HG02571 (cell line): ENCODE measurements at regions not wholly inside any gene's neighbourhood (a gene's known extent, or its start where the extent isn't known, plus 50 kb on each side); places are given as distances from the start of the nearest gene placed in this dataset.

ENCODE experiments used
- ATAC-seq: cut with Tn5 transposase; IDR thresholded peaks from one replicate; pipeline ENCODE4 v1.9.1; 2021; ENCODE audit warnings: mild to moderate bottlenecking, moderate library complexity; ENCODE audit not compliant: unreplicated experiment

- ATAC-seq = no peak
Observed at GRCh38 chr12:59927032-59927431, 331.2 kb downstream of the SLC16A7 start.

GRCh38 chr12:59928416-59928815, 332.6 kb downstream of the SLC16A7 start:
- ATAC-seq = no peak

GRCh38 chr12:59929110-59929509, 333.3 kb downstream of the SLC16A7 start:
- no peak for ATAC-seq

- no peak for ATAC-seq
Observed at GRCh38 chr12:59934486-59934885, 338.7 kb downstream of the SLC16A7 start.

- no peak for ATAC-seq
Observed at GRCh38 chr12:59936534-59936933, 340.7 kb downstream of the SLC16A7 start.

- ATAC-seq = no peak
Observed at GRCh38 chr12:59937148-59937547, 341.3 kb downstream of the SLC16A7 start.

GRCh38 chr12:59938190-59938962, 342.5 kb downstream of the SLC16A7 start:
- no peak for ATAC-seq

- no peak for ATAC-seq
Observed at GRCh38 chr12:59940631-59941342, 345.0 kb downstream of the SLC16A7 start.

- no peak for ATAC-seq
Observed at GRCh38 chr12:59941461-59941860, 345.6 kb downstream of the SLC16A7 start.

GRCh38 chr12:59944177-59944576, 348.3 kb downstream of the SLC16A7 start:
- no peak for ATAC-seq

GRCh38 chr12:59946635-59947034, 350.8 kb downstream of the SLC16A7 start:
- no peak for ATAC-seq

- no peak for ATAC-seq
Observed at GRCh38 chr12:59963546-59963945, 367.7 kb downstream of the SLC16A7 start.

GRCh38 chr12:59972905-59973304, 377.1 kb downstream of the SLC16A7 start:
- ATAC-seq = no peak

- no peak for ATAC-seq
Observed at GRCh38 chr12:59973515-59973914, 377.7 kb downstream of the SLC16A7 start.

- no peak for ATAC-seq
Observed at GRCh38 chr12:59977779-59978178, 381.9 kb downstream of the SLC16A7 start.

- ATAC-seq = no peak
Observed at GRCh38 chr12:59980476-59980875, 384.6 kb downstream of the SLC16A7 start.

- no peak for ATAC-seq
Observed at GRCh38 chr12:59999291-59999690, 403.5 kb downstream of the SLC16A7 start.

GRCh38 chr12:60010486-60010885, 414.7 kb downstream of the SLC16A7 start:
- no peak for ATAC-seq

GRCh38 chr12:60012659-60013058, 416.8 kb downstream of the SLC16A7 start:
- ATAC-seq = no peak

GRCh38 chr12:60014436-60014835, 418.6 kb downstream of the SLC16A7 start:
- no peak for ATAC-seq

- no peak for ATAC-seq
Observed at GRCh38 chr12:60020068-60020467, 424.2 kb downstream of the SLC16A7 start.

- ATAC-seq = no peak
Observed at GRCh38 chr12:60021235-60021634, 425.4 kb downstream of the SLC16A7 start.
